Upper lobe of left lung (tissue), 4 donors: ENCODE measurements at regions not wholly inside any gene's neighbourhood (a gene's known extent, or its start where the extent isn't known, plus 50 kb on each side); places are given as distances from the start of the nearest gene placed in this dataset.

Source experiments
- CTCF ChIP-seq, 6 experiments: fragments of 450-650 bp in 4 of 6; fragments of 200-600 bp in 2 of 6; sonication (generic) in 2 of 6; IDR thresholded peaks; one replicate each; pipeline ENCODE4 v1.5.1; 2016 to 2019; ENCODE audit warnings: antibody characterized with exemption in 6 of 6
- EP300 ChIP-seq, 4 donors: sonication (generic); formaldehyde crosslinking; IDR thresholded peaks; one replicate each; pipeline ENCODE4 v1.5.1; 2017; ENCODE audit warnings: antibody characterized with exemption in 4 of 4, control low read depth in 2 of 4
- POLR2A ChIP-seq, 4 donors: fragments of 450-650 bp; IDR thresholded peaks; one replicate each; pipeline ENCODE4 v1.5.1; 2016 to 2017; ENCODE audit warnings: antibody characterized with exemption in 4 of 4, mild to moderate bottlenecking in 2 of 4
- POLR2AphosphoS5 ChIP-seq, 2 donors: sonication (generic); formaldehyde crosslinking; IDR thresholded peaks; one replicate each; pipeline ENCODE4 v1.5.1; 2017; ENCODE audit warnings: antibody characterized with exemption in 2 of 2

- no peak for TF ChIP-seq CTCF (IDR thresholded peaks at IDR 0.05)
- no peak for TF ChIP-seq POLR2AphosphoS5 (IDR thresholded peaks at IDR 0.05)
- TF ChIP-seq POLR2A (IDR thresholded peaks at IDR 0.05): no peak
- TF ChIP-seq EP300 (IDR thresholded peaks at IDR 0.05): no peak
These were observed 161.5 kb downstream of the AHR start for GRCh38 chr7:17460001-17460400.
